ENCODE measurements at regions not wholly inside any gene's neighbourhood (a gene's known extent, or its start where the extent isn't known, plus 50 kb on each side); places are given as distances from the start of the nearest gene placed in this dataset.
"Not testable (repeated sequence)": the region's sequence is repeated elsewhere in the genome, so short reads cannot be mapped to it uniquely, and the experiment has no call there.

- no peak for DNase-seq
Observed at GRCh38 chr10:130493446-130494145, 357.4 kb downstream of the GLRX3 start.

GRCh38 chr10:130495116-130495862 is 359.1 kb downstream of the GLRX3 start:
- no peak for DNase-seq

- DNase-seq = no peak
Observed at GRCh38 chr10:130495891-130496636, 359.9 kb downstream of the GLRX3 start.

GRCh38 chr10:130497056-130498010 is 361.1 kb downstream of the GLRX3 start:
- no peak for DNase-seq

- no peak for DNase-seq
Observed at GRCh38 chr10:130498042-130498441, 361.9 kb downstream of the GLRX3 start.

- DNase-seq = no peak
Observed at GRCh38 chr10:130498934-130499333, 362.7 kb downstream of the GLRX3 start.

GRCh38 chr10:130499541-130499940 is 363.4 kb downstream of the GLRX3 start:
- DNase-seq = no peak

GRCh38 chr10:130500261-130501000 is 364.2 kb downstream of the GLRX3 start:
- DNase-seq = no peak

GRCh38 chr10:130507461-130507860 is 371.3 kb downstream of the GLRX3 start:
- DNase-seq = no peak

- DNase-seq = no peak
Observed at GRCh38 chr10:130509881-130510689, 373.9 kb downstream of the GLRX3 start.

GRCh38 chr10:130510755-130511154 is 374.6 kb downstream of the GLRX3 start:
- DNase-seq = no peak

GRCh38 chr10:130511766-130512165 is 375.6 kb downstream of the GLRX3 start:
- no peak for DNase-seq

- no peak for DNase-seq
Observed at GRCh38 chr10:130512936-130513335, 376.7 kb downstream of the GLRX3 start.

- DNase-seq = no peak
Observed at GRCh38 chr10:130513686-130514476, 377.7 kb downstream of the GLRX3 start.

GRCh38 chr10:130515670-130516069 is 379.5 kb downstream of the GLRX3 start:
- DNase-seq = no peak

- no peak for DNase-seq
Observed at GRCh38 chr10:130516141-130516735, 380.0 kb downstream of the GLRX3 start.

- DNase-seq = not testable (repeated sequence)
Observed at GRCh38 chr10:130518921-130519320, 382.7 kb downstream of the GLRX3 start.

GRCh38 chr10:130519791-130520190 is 383.6 kb downstream of the GLRX3 start:
- no peak for DNase-seq

GRCh38 chr10:130531312-130531711 is 395.1 kb downstream of the GLRX3 start:
- DNase-seq = no peak

- no peak for DNase-seq
Observed at GRCh38 chr10:130541090-130541489, 404.9 kb downstream of the GLRX3 start.

Measured in CD4-positive, alpha-beta T cell treated with Interleukin-4 for 4 hours (primary cell).